ENCODE measurements at regions not wholly inside any gene's neighbourhood (a gene's known extent, or its start where the extent isn't known, plus 50 kb on each side); places are given as distances from the start of the nearest gene placed in this dataset.

DNA sequence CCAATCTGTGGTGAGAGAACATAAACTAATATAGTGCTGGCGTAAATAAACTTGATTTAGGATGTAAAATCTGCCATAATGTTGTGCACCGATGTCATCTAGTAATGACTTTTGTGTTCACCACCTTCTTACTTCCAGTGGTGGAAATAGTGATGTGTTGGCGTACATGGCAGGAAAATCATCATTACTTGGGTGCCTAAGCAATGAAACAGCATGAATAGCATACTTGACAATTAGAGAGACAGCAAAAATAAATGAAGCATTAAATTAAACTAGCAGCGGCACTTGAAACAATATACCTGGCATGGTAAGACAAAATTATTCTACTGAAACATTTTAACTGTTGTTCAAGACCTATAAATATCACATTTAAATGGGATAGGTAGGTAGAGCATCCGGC is 73.2 kb upstream of the DSC1 start:
- H3K4me3 ChIP-seq (ENCODE audit: low read depth, low read length): no peak overlapping the region
- no peak for TF ChIP-seq CTCF (IDR thresholded peaks at IDR 0.05; ENCODE audit: borderline replicate concordance, insufficient read depth, low read depth, low read length)

DNA sequence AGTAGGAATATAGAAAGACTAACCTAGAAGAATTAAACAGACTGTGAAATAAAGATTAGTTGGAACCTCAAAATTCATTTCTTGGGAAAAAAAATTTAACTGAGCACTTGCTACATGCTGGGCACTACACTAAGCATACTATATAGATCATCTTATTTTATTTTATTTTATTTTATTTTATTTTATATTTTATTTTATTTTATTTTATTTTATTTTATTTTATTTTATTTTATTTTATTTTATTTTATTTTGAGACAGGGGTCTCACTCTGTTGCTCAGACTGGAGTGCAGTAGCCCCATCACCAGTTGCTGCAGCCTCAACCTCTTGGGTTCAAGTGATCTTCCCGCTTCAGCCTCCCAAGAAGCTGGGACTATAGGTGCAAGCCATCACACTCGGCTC is 74.5 kb upstream of the DSC1 start:
- H3K4me3 ChIP-seq (ENCODE audit: low read depth, low read length): no peak overlapping the region
- TF ChIP-seq CTCF (IDR thresholded peaks at IDR 0.05; ENCODE audit: borderline replicate concordance, insufficient read depth, low read depth, low read length): no peak

GRCh38 chr18:31241425-31241824 is 76.5 kb upstream of the DSG1 start:
- no peak overlapping the region for H3K4me3 ChIP-seq (ENCODE audit: low read depth, low read length)
- no peak for TF ChIP-seq CTCF (IDR thresholded peaks at IDR 0.05; ENCODE audit: borderline replicate concordance, insufficient read depth, low read depth, low read length)

DNA sequence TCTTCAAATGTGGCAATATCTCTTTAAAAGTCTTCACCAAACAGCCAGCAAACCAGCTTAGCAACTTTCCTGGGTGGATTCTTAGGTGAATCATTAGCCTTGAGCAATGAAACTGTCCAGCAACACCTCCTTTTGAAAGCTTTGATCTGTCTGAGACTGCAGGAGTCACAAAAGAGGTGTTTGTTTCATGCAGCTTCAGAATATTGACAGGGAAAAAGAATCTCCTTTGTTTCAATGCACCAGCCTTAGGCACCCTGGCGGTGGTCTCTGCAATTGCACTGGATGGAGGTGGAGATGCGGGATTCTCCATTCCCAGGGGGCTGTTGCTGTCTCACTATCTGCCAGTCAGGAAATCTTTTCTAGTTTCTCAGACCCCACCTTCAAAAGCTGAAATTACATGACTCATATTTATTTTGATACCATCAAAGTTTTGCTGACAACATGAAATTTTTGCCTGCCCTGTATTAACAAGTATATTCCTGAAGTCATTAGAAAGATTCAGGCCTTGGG is 76.0 kb upstream of the DSG1 start:
- no peak overlapping the region for H3K4me3 ChIP-seq (ENCODE audit: low read depth, low read length)
- TF ChIP-seq CTCF (IDR thresholded peaks at IDR 0.05; ENCODE audit: borderline replicate concordance, insufficient read depth, low read depth, low read length): peak; percentile 34; the same call in 1 of the 2 replicates

DNA sequence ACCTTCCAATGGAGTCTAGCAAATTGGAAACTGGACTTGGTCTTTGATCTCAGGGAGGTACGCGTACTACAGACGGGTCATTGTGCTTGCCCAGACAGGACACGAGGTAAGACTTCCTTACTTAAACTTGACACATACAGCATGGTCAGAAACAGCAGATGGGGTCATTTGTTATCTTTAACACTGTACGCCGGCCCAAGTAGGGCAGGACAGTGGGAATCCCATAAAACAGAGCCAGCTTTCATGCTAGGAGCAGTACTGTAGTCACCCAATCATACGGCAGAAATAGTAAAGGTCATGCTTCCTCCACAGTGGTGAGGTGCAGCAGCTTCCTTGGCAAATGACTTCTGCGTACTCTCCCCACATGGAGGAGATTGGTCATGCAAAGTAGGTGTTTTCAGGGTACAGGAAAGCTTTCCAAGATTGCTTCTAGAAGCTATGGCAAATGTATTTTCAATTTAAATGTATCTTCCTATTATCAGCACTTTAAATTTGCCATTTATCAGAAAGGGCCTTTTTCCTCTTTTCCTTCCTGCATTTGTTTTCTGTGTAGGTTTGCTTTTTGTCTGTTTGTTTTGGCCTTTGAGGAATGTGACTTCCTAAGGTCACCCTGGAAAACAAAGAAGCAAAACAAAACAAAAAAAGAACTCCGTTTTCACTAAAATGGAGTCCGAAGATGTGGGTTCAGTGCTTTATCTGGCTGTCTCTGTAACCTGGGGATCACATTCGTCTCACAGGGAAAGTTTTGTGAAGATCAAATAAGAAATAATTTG is 74.0 kb upstream of the DSG1 start:
- no peak overlapping the region for H3K4me3 ChIP-seq (ENCODE audit: low read depth, low read length)
- TF ChIP-seq CTCF (IDR thresholded peaks at IDR 0.05; ENCODE audit: borderline replicate concordance, insufficient read depth, low read depth, low read length): no peak

DNA sequence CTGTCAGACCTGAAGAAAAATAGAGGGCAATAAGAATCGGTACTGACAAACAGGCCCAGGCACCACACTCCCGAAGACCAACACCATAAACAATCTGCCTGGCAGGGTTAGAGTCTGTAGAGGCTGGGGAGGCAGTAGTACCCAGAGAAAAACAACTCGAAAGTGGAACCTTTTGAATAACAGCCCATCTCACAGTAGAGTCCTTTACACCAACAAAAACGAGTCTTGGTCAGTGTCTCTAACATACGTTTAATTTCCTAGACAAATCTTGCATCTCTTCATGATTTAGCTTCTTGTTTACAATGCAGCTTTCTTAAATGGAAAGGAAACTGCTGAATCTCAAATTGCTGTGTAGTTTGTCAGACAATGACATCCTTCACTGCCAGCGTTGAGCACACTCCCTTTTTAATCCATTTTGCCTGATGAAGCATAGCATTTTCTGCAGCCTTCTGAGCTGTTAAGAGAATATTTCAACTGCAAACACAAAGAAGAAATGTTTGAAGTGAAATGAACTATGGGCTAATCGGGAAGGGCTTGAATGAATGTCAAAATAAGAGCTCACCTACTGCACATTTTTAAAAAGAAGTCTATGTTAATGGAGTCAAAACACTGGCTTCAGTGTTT is 73.1 kb upstream of the DSG1 start:
- no peak overlapping the region for H3K4me3 ChIP-seq (ENCODE audit: low read depth, low read length)
- TF ChIP-seq CTCF (IDR thresholded peaks at IDR 0.05; ENCODE audit: borderline replicate concordance, insufficient read depth, low read depth, low read length): no peak

DNA sequence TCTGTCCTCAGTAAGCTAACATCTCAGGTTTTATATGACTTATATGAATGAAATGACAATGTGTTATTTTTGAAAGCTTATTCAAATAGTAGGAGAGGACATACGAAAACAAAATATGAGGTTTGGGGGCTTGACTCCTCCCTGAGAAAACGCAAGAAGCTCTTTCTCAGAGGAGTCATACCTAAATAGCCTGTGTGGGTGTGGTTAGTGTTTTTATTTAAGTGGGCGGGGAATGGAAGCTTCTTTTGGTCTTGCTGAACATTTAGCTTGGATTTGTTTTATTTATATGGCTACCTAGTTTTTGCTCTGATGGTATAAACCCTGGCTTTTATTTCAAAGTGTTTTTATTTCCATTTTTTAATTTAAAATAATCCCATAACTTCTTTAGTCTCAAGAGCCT is 72.1 kb upstream of the DSG1 start:
- H3K4me3 ChIP-seq (ENCODE audit: low read depth, low read length): no peak overlapping the region
- no peak for TF ChIP-seq CTCF (IDR thresholded peaks at IDR 0.05; ENCODE audit: borderline replicate concordance, insufficient read depth, low read depth, low read length)

Data from GM12875 (cell line).